ENCODE measurements at regions not wholly inside any gene's neighbourhood (a gene's known extent, or its start where the extent isn't known, plus 50 kb on each side); places are given as distances from the start of the nearest gene placed in this dataset.

GRCh38 chr11:83371489-83371888, 85.3 kb upstream of the CCDC90B start:
- TF ChIP-seq CTCF (IDR thresholded peaks at IDR 0.05) (no peak), POLR2A (IDR thresholded peaks at IDR 0.05) (no peak)

Measured in thyroid gland (tissue), 4 donors.